NB4 (cell line): ENCODE measurements at regions not wholly inside any gene's neighbourhood (a gene's known extent, or its start where the extent isn't known, plus 50 kb on each side); places are given as distances from the start of the nearest gene placed in this dataset.

Experiments
- CTCF ChIP-seq: IDR thresholded peaks from one replicate; pipeline ENCODE4 v1.5.1; 2012; ENCODE audit warnings: low read depth, low read length
- POLR2A ChIP-seq: IDR thresholded peaks from 2 replicates; pipeline ENCODE4 v1.6.1; 2011; ENCODE audit warnings: mild to moderate bottlenecking; ENCODE audit not compliant: insufficient read length; ENCODE audit errors: extremely low read depth
- TF ChIP-seq, protein P1 (sequence below): IDR thresholded peaks from 2 replicates; pipeline ENCODE4 v1.6.1; 2011; ENCODE audit warnings: low read depth, low read length

DNA sequence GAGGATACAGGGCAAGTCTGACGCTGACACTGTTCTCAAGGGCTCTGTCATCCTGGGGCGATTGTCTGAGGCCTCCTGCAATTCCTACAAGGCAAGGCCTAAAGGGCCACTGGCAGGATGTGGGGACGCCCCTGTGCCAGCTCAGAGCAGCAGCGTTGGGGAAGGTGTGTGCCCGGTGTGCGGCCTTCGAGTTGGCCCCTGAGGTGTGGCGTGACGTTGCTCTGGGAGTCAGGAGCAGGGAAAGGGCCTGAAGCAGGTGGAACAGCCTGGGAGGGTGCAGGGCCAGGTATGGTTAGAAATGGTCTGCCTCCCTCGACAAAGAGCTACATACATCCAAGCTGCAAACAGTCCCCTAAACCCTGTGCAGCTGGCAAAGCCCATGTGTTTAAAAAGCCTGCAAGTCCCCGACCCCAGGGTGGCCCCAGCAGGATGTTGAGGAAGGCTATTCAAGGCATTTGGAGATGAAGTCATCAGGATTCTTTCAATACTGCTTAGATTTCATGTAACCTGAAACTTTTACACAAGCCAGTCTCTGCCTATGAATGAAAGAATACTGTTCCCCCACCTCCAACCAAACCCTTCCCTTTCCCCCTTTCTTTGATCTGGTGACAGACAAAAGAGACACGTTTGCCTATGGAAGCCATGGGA, 142.5 kb upstream of the TNS3 start:
- TF ChIP-seq CTCF (no peak), POLR2A (no peak)
- TF ChIP-seq, protein P1, sequence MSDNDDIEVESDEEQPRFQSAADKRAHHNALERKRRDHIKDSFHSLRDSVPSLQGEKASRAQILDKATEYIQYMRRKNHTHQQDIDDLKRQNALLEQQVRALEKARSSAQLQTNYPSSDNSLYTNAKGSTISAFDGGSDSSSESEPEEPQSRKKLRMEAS = no peak
